GM19043 (cell line): ENCODE measurements at regions not wholly inside any gene's neighbourhood (a gene's known extent, or its start where the extent isn't known, plus 50 kb on each side); places are given as distances from the start of the nearest gene placed in this dataset.
"Not testable (repeated sequence)": the region's sequence is repeated elsewhere in the genome, so short reads cannot be mapped to it uniquely, and the experiment has no call there.

ENCODE experiments used
- ATAC-seq: cut with Tn5 transposase; IDR thresholded peaks from one replicate; pipeline ENCODE4 v1.9.1; 2021; ENCODE audit warnings: low read depth; ENCODE audit not compliant: unreplicated experiment

GRCh38 chr12:68387338-68387737, 55.2 kb upstream of the MDM1 start:
- ATAC-seq, result no peak

- no peak for ATAC-seq
Observed at GRCh38 chr12:68389305-68389704, 57.1 kb upstream of the MDM1 start.

- ATAC-seq, result no peak
Observed at GRCh38 chr12:68391937-68392336, 59.8 kb upstream of the MDM1 start.

GRCh38 chr12:68392376-68392775, 60.2 kb upstream of the MDM1 start:
- no peak for ATAC-seq

GRCh38 chr12:68393417-68393816, 61.3 kb upstream of the MDM1 start:
- no peak for ATAC-seq

GRCh38 chr12:68397566-68398158, 65.5 kb upstream of the MDM1 start:
- ATAC-seq, result no peak

GRCh38 chr12:68398689-68399088, 66.5 kb upstream of the MDM1 start:
- ATAC-seq, result not testable (repeated sequence)

GRCh38 chr12:68400226-68400829, 68.2 kb upstream of the MDM1 start:
- ATAC-seq, result no peak

- ATAC-seq, result no peak
Observed at GRCh38 chr12:68402422-68402821, 70.3 kb upstream of the MDM1 start.

- no peak for ATAC-seq
Observed at GRCh38 chr12:68403296-68403695, 71.1 kb upstream of the MDM1 start.

- ATAC-seq, result no peak
Observed at GRCh38 chr12:68403711-68404110, 71.5 kb upstream of the MDM1 start.

- ATAC-seq, result no peak
Observed at GRCh38 chr12:68405343-68405781, 73.2 kb upstream of the MDM1 start.

- no peak for ATAC-seq
Observed at GRCh38 chr12:68406134-68406576, 74.0 kb upstream of the MDM1 start.

- no peak for ATAC-seq
Observed at GRCh38 chr12:68406911-68407310, 74.7 kb upstream of the MDM1 start.

GRCh38 chr12:68410018-68410660, 78.0 kb upstream of the MDM1 start:
- ATAC-seq, result no peak

GRCh38 chr12:68411371-68411770, 79.2 kb upstream of the MDM1 start:
- ATAC-seq, result no peak

GRCh38 chr12:68414988-68415387, 82.8 kb upstream of the MDM1 start:
- ATAC-seq, result no peak

GRCh38 chr12:68416350-68416749, 84.2 kb upstream of the MDM1 start:
- no peak for ATAC-seq

GRCh38 chr12:68416826-68417225, 84.7 kb upstream of the MDM1 start:
- no peak for ATAC-seq

GRCh38 chr12:68418137-68418460, 85.9 kb upstream of the MDM1 start:
- no peak for ATAC-seq

- no peak for ATAC-seq
Observed at GRCh38 chr12:68420225-68421010, 88.3 kb upstream of the MDM1 start.
